Peyer's patch (tissue), 4 donors: ENCODE measurements at regions not wholly inside any gene's neighbourhood (a gene's known extent, or its start where the extent isn't known, plus 50 kb on each side); places are given as distances from the start of the nearest gene placed in this dataset.

ENCODE experiments used
- DNase-seq, 3 donors: peaks; one replicate each; pipeline ENCODE4 v3.0.0-alpha.2; 2017 to 2019
- H3K27ac ChIP-seq, 4 donors: fragments of 200-600 bp; sonication (generic); one replicate each; pipeline ENCODE4 v1.5.1; 2016 to 2019
- H3K27me3 ChIP-seq, 2 donors: fragments of 200-600 bp; sonication (generic); one replicate each; pipeline ENCODE4 v1.5.1; 2019
- H3K36me3 ChIP-seq, 3 donors: fragments of 200-600 bp; sonication (generic); one replicate each; pipeline ENCODE4 v1.5.1; 2016 to 2019
- H3K4me1 ChIP-seq, 4 donors: fragments of 200-600 bp; sonication (generic); one replicate each; pipeline ENCODE4 v1.5.1; 2016 to 2019
- H3K4me3 ChIP-seq, 4 donors: fragments of 200-600 bp; sonication (generic); 1 replicate in 3 of 4; 2 replicates in 1 of 4; pipeline ENCODE4 v1.5.1; 2016 to 2019; ENCODE audit warnings: mild to moderate bottlenecking in 1 of 4
- H3K9me3 ChIP-seq, 4 donors: fragments of 200-600 bp; sonication (generic); one replicate each; pipeline ENCODE4 v1.5.1; 2016 to 2019; ENCODE audit warnings: mild to moderate bottlenecking in 1 of 4
- CTCF ChIP-seq, 6 experiments: fragments of 450-650 bp in 4 of 6; fragments of 200-600 bp in 2 of 6; sonication (generic) in 1 of 6; IDR thresholded peaks; one replicate each; pipeline ENCODE4 v1.5.1; 2017 to 2019; ENCODE audit warnings: antibody characterized with exemption in 6 of 6, mild to moderate bottlenecking in 3 of 6, moderate library complexity in 1 of 6
- POLR2A ChIP-seq, 2 donors: fragments of 450-650 bp; IDR thresholded peaks; one replicate each; pipeline ENCODE4 v1.5.1; 2017; ENCODE audit warnings: antibody characterized with exemption in 2 of 2, mild to moderate bottlenecking in 2 of 2, moderate library complexity in 2 of 2

- no peaks in the 10 kb centered on the region for H3K36me3 ChIP-seq
- no peaks in the 10 kb centered on the region for H3K27me3 ChIP-seq
- no peak for TF ChIP-seq CTCF (IDR thresholded peaks at IDR 0.05)
- TF ChIP-seq POLR2A (IDR thresholded peaks at IDR 0.05) = no peak
- H3K27ac ChIP-seq = no peak overlapping the region
- H3K4me1 ChIP-seq = no peaks in the 10 kb centered on the region
- DNase-seq = no peak
- no peak overlapping the region for H3K4me3 ChIP-seq
- peaks cover 0 to 54% (median 19%) of the 10 kb centered on the region in 4 donors for H3K9me3 ChIP-seq
These were observed 354.0 kb downstream of the ALG10 start for GRCh38 chr12:34376133-34376799.

DNA sequence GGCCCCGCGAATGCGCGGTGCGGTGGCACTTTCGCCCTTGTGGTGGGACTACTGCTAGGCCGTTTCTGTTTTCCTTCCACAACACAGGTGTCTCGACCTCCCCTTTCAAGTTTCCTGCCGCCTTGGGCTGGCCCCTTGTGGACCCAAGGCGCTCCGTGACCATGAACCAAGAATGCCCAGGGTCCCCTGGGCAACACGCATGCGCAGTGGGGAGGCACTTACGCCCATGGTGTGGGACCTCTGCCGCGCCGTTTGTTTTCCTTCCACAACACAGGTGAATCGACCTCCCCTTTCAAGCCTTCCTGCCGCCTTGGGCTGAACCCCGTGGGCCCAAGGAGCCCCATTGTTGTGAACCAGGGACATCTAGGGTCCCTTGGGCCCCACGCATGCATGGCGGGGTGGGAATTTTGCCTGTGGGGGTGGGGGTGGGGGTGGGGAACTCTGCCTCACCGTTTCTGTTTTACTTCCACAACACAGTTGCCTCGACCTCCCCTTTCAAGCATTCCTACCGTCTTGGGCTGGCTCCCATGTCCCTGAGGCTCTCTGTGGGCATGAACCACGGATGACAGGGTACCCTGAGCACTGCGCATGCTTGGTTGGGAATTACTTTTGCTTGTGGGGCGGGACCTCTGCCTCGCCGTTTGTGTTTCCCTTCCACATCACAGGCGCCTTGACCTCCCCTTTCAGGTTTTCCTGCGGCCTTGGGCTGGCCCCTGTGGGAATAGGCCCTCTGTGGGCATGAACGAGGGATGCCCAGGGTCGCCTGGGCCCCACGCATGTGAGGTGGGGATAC, 355.1 kb downstream of the ALG10 start:
- no peak for DNase-seq
- no peaks in the 10 kb centered on the region for H3K36me3 ChIP-seq
- H3K4me3 ChIP-seq = no peak overlapping the region
- H3K27ac ChIP-seq = no peak overlapping the region
- H3K9me3 ChIP-seq = peaks cover 0 to 56% (median 17%) of the 10 kb centered on the region in 4 donors
- H3K4me1 ChIP-seq = no peaks in the 10 kb centered on the region
- H3K27me3 ChIP-seq = no peaks in the 10 kb centered on the region
- TF ChIP-seq POLR2A (IDR thresholded peaks at IDR 0.05) = no peak
- TF ChIP-seq CTCF (IDR thresholded peaks at IDR 0.05) = no peak

GRCh38 chr12:34379142-34379541, 356.8 kb downstream of the ALG10 start:
- no peak for TF ChIP-seq POLR2A (IDR thresholded peaks at IDR 0.05)
- TF ChIP-seq CTCF (IDR thresholded peaks at IDR 0.05) = no peak
- Histone ChIP-seq H3K27ac (no peak overlapping the region), H3K9me3 (peaks cover 0 to 52% (median 19%) of the 10 kb centered on the region in 4 donors), H3K27me3 (no peaks in the 10 kb centered on the region), H3K4me3 (no peak overlapping the region), H3K4me1 (no peaks in the 10 kb centered on the region), H3K36me3 (no peaks in the 10 kb centered on the region)
- DNase-seq = no peak

DNA sequence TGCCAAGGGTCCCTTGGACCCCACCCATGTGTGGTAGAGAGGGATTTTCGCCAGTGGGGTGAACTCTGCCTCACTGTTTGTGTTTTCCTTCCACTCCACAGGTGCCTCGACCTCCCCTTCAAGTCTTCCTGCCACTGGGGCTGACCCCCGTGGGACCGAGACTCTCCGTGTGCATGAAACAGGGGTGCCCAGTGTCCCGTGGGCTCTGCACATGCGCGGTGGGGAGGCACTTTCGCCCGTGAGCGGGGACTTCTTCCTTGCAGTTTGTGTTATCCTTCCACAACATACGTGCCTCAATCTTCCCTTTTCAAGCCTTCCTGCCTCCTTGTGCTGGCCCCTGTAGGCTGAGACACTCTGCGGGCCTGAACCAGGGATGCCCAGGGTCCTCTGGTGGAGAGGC, 362.4 kb downstream of the ALG10 start:
- Histone ChIP-seq H3K4me3 (no peak overlapping the region), H3K4me1 (no peaks in the 10 kb centered on the region), H3K36me3 (no peaks in the 10 kb centered on the region), H3K27ac (no peak overlapping the region), H3K9me3 (peaks cover 0 to 57% (median 12%) of the 10 kb centered on the region in 4 donors), H3K27me3 (no peaks in the 10 kb centered on the region)
- no peak for DNase-seq
- no peak for TF ChIP-seq POLR2A (IDR thresholded peaks at IDR 0.05)
- no peak for TF ChIP-seq CTCF (IDR thresholded peaks at IDR 0.05)

DNA sequence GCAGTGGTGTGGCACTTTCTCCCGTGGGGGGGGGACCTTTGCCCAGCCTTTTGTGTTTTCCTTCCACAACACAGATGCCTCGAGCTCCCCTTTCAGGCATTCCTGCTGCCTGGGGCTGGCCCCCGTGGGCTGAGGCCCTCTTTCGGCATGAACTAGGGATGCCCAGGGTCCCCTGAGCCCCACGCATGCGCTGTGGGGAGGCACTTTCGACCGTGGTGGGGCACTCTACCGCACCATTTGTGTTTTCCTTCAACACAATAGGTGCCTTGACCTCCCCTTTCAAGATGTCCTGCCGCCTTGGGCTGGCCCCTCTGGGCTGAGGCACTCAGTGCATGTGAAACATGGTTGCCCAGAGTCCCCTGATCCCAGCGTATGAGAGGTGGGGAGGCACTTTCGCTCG, 363.7 kb downstream of the ALG10 start:
- peaks cover 0 to 46% (median 8%) of the 10 kb centered on the region in 4 donors for H3K9me3 ChIP-seq
- no peak overlapping the region for H3K27ac ChIP-seq

More for the DNA sequence above, 363.7 kb downstream of the ALG10 start:
- no peaks in the 10 kb centered on the region for H3K4me1 ChIP-seq
- no peak overlapping the region for H3K4me3 ChIP-seq
- no peaks in the 10 kb centered on the region for H3K36me3 ChIP-seq
- DNase-seq = no peak
- TF ChIP-seq POLR2A (IDR thresholded peaks at IDR 0.05) (no peak), CTCF (IDR thresholded peaks at IDR 0.05) (no peak)
- H3K27me3 ChIP-seq = no peaks in the 10 kb centered on the region
